PC-9 (cell line): ENCODE measurements at regions not wholly inside any gene's neighbourhood (a gene's known extent, or its start where the extent isn't known, plus 50 kb on each side); places are given as distances from the start of the nearest gene placed in this dataset.

Experiments
- EZH2 ChIP-seq: fragments of 200-600 bp; sonication (generic); IDR thresholded peaks from 2 replicates; pipeline ENCODE4 v1.8.0; 2017; ENCODE audit warnings: antibody characterized with exemption, low read depth
- TF ChIP-seq, protein P1 (sequence below): fragments of 200-600 bp; sonication (generic); conservative IDR thresholded peaks from 2 replicates; pipeline ENCODE4 v1.6.1; 2017; ENCODE audit warnings: mixed run types, antibody characterized with exemption, mild to moderate bottlenecking, moderate library complexity

DNA sequence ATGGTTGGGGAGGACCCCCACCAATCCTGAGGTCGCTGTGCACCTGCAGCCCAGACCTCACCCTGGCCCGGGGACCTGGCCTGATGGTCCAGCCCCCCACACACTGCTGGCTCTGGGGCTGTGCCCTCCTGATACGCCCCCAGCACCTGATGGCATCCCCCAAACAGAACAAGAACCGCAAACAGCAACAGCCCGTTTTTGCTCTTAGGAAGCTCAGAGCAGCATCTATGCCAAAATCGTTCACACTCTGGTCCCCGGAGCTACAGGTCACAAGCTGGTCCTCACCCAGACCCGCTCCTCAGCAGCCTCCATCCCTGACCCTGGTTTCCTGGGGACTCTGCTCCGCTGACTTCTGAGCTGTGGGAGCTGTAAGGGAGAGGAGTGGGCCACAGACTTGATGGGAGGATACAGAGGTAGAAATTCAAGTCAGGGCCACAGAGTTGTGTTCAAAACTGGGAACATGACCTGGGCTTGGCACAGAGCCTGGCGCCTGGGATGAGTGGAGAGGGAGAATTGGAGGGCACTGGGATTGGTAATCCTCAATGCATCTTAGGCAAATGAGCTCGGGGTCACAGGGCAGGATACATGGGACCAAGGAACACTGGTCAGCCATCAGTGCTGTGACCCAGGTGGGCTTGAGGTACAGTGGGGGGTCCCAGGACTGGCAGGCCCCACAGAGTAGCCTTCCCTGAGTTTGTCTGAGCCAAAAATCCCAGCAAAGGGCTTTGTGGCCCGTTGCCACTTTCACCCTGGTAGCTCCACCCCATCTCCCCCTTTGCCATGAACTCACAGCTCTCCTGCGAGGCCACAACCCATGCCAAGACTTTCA, 170.9 kb upstream of the RTL1 start:
- TF ChIP-seq EZH2, result no peak
- TF ChIP-seq, protein P1, sequence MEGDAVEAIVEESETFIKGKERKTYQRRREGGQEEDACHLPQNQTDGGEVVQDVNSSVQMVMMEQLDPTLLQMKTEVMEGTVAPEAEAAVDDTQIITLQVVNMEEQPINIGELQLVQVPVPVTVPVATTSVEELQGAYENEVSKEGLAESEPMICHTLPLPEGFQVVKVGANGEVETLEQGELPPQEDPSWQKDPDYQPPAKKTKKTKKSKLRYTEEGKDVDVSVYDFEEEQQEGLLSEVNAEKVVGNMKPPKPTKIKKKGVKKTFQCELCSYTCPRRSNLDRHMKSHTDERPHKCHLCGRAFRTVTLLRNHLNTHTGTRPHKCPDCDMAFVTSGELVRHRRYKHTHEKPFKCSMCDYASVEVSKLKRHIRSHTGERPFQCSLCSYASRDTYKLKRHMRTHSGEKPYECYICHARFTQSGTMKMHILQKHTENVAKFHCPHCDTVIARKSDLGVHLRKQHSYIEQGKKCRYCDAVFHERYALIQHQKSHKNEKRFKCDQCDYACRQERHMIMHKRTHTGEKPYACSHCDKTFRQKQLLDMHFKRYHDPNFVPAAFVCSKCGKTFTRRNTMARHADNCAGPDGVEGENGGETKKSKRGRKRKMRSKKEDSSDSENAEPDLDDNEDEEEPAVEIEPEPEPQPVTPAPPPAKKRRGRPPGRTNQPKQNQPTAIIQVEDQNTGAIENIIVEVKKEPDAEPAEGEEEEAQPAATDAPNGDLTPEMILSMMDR, result no peak
